Vagina (tissue), 2 donors: ENCODE measurements at regions not wholly inside any gene's neighbourhood (a gene's known extent, or its start where the extent isn't known, plus 50 kb on each side); places are given as distances from the start of the nearest gene placed in this dataset.
"Not testable (repeated sequence)": the region's sequence is repeated elsewhere in the genome, so short reads cannot be mapped to it uniquely, and the experiment has no call there.

Experiments used
- CTCF ChIP-seq, 3 experiments: fragments of 450-650 bp in 2 of 3; fragments of 200-600 bp in 1 of 3; sonication (generic) in 1 of 3; IDR thresholded peaks; one replicate each; pipeline ENCODE4 v1.5.1; 2017 to 2019; ENCODE audit warnings: antibody characterized with exemption in 3 of 3, mild to moderate bottlenecking in 2 of 3, moderate library complexity in 2 of 3
- POLR2A ChIP-seq, 2 donors: fragments of 450-650 bp; IDR thresholded peaks; one replicate each; pipeline ENCODE4 v1.6.1; 2017; ENCODE audit warnings: antibody characterized with exemption in 2 of 2, mild to moderate bottlenecking in 2 of 2, moderate library complexity in 2 of 2

- not testable (repeated sequence) for TF ChIP-seq CTCF, POLR2A (IDR thresholded peaks at IDR 0.05)
Measured at GRCh38 chr20:25772437-25772836, 75.8 kb upstream of the ZNF337 start.
